Gastrocnemius medialis (tissue), 4 donors: ENCODE measurements at regions not wholly inside any gene's neighbourhood (a gene's known extent, or its start where the extent isn't known, plus 50 kb on each side); places are given as distances from the start of the nearest gene placed in this dataset.

ENCODE experiments used
- CTCF ChIP-seq, 5 experiments: fragments of 450-650 bp in 3 of 5; fragments of 200-600 bp in 2 of 5; sonication (generic) in 2 of 5; IDR thresholded peaks in 4 of 5; conservative IDR thresholded peaks in 1 of 5; 1 replicate in 4 of 5; 2 replicates in 1 of 5; pipeline ENCODE4 v1.5.1; 2016 to 2019; ENCODE audit warnings: antibody characterized with exemption in 5 of 5, mild to moderate bottlenecking in 3 of 5, moderate library complexity in 3 of 5
- POLR2A ChIP-seq, 2 donors: fragments of 450-650 bp; IDR thresholded peaks; one replicate each; pipeline ENCODE4 v1.6.1; 2017; ENCODE audit warnings: antibody characterized with exemption in 2 of 2, mild to moderate bottlenecking in 2 of 2, moderate library complexity in 2 of 2

- TF ChIP-seq CTCF (IDR thresholded peaks at IDR 0.05 in 4 of 5, conservative IDR thresholded peaks at IDR 0.05 in 1 of 5): no peak
- TF ChIP-seq POLR2A (IDR thresholded peaks at IDR 0.05): no peak
Measured at GRCh38 chr13:103187721-103188156, 121.5 kb upstream of the SLC10A2 start.
